EL (cell line): ENCODE measurements at regions not wholly inside any gene's neighbourhood (a gene's known extent, or its start where the extent isn't known, plus 50 kb on each side); places are given as distances from the start of the nearest gene placed in this dataset.
"Not testable (repeated sequence)": the region's sequence is repeated elsewhere in the genome, so short reads cannot be mapped to it uniquely, and the experiment has no call there.

Source experiments
- DNase-seq: peaks from one replicate; pipeline ENCODE4 v3.0.0-alpha.2; 2016

DNA sequence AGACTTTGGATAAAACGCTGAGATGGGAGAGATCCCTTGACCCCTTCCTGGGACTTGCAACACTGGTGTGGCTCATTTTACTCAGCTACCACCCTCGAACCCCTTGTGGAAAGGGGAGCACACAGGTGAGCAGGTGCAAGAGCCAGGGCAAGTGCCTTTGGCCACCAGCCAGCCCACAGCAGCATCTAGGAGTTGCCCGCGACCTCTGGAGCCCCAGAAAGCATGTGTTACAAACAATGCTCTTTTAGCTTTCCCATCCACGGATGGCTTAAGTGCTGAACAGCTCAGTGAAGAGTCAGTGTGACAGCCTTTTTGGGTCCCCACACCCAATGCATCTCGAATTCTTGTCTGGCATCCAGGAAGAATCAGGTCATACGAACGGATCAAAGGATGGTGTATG, 197.8 kb downstream of the MEMO1 start:
- no peak for DNase-seq

- peak; percentile 44 for DNase-seq
These were observed 198.6 kb downstream of the MEMO1 start for GRCh38 chr2:31812051-31812798.

DNA sequence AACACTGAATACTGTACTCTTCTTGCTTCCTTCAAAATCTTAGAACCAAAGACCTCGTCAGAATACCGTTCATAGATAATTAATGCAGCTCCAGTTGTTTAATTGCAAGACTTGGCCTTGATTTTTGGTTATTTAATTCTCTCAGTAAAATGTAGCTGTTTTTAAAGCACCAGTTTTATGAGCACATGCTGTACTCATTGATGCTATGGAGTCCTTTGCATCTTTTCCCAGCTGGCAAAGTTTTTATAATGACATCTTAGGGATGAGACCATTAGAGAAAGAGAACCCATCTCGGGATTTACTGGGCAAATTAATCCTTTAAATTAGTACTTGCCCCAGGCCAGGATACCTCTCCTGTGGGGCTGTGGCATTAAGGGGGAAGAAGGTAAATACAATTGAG, 199.3 kb downstream of the MEMO1 start:
- no peak for DNase-seq

DNA sequence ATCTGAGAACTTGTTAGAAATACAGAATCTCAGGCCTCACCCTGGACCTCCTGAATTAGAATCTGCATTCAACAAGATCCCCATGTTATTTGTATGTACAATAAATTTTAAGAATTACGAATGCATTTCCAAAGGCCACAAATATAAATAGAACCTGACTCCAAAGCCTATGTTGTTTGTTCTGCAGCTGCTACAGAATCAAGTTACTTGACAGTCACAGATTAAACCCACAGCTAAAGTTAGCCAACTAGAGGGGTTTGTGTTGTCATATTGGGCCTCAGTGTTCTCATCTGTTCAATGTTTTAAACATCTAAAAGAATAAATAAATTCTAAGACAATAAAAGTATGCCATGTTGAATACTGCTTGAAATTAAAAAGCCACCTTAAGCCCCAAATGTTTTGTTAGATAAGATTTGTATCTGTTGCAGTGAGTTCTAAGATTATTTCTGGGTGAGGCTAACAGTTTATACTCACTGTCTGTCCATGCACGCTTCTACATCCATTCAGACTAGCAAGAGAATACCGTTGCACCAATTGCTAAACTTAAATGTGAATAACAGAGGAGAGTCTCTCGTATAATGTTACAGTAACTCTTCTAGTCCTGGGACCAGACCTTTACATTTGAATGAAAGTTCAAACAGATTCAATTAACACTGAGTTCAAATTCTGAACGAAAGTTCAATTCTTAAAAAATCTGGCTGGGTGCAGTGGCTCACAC, 200.4 kb downstream of the MEMO1 start:
- no peak for DNase-seq

- DNase-seq: no peak
These were observed 205.1 kb downstream of the MEMO1 start for GRCh38 chr2:31805688-31806087.

DNA sequence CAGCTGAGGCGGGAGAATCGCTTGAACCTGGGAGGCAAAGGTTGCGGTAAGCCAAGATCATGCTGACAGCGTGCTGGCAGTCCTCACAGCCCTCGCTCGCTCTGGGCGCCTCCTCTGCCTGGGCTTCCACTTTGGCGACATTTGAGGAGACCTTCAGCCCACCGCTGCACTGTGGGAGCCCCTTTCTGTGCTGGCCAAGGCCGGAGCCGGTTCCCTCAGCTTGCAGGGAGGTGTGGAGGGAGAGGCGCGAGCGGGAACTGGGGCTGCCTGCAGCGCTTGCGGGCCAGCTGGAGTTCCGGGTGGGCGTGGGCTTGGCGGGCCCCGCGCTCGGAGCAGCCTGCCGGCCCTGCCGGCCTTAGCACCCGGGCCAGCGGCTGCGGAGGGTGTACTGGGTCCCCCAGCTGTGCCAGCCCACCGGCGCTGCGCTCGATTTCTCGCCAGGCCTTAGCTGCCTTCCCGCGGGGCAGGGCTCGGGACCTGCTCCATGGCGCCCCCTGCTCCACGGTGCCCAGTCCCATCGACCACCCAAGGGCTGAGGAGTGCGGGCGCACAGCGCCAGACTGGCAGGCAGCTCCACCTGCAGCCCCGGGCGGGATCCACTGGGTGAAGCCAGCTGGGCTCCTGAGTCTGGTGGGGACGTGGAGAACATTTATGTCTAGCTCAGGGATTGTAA, 207.2 kb downstream of the MEMO1 start:
- not testable (repeated sequence) for DNase-seq

GRCh38 chr2:31802711-31803110, 208.1 kb downstream of the MEMO1 start:
- no peak for DNase-seq

GRCh38 chr2:31799282-31799681, 211.5 kb downstream of the MEMO1 start:
- DNase-seq: not testable (repeated sequence)

- DNase-seq: no peak
These were observed 207.5 kb upstream of the SRD5A2 start for GRCh38 chr2:31788273-31788672.

GRCh38 chr2:31785876-31786275, 205.1 kb upstream of the SRD5A2 start:
- DNase-seq: no peak

- no peak for DNase-seq
These were observed 204.1 kb upstream of the SRD5A2 start for GRCh38 chr2:31784868-31785267.

GRCh38 chr2:31783446-31784091, 202.8 kb upstream of the SRD5A2 start:
- DNase-seq: not testable (repeated sequence)

DNA sequence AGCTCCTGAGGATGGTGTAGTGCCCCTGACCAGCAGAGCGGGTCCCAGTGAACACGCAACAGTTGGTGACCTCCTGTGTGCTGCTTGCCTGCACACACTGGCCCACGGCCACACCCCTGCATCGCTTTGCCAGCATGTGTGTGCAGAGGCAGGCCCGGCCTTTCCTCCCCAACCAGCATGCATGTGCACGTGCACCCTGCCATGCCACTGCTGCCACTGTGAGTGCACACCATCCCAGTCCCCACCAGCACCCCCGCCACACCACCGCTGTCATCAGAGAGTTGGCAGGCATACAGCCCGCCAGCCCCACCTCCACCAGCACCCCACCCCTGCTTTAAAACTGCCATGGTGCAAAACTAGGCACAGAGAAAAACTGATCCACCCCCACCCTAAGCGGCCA, 197.4 kb upstream of the SRD5A2 start:
- DNase-seq: no peak

DNA sequence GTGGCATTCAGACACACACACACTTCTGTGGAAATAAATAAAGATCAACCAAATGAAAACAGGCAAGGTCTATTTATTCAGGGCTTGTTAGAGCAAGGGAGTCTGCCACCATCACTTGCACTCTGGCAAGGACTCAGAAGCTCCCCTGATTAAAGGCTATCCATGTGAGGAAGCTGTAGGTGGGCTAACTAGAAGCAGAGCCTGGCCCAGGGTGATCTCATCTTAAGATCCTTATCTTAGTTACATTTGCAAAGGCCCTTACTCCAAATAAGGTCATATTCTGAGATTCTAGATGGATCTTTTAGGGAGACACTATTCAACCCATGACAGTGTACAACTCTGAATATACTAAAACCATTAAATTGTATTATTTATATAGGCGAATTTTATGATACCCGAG, 190.0 kb upstream of the SRD5A2 start:
- no peak for DNase-seq

- no peak for DNase-seq
These were observed 184.6 kb upstream of the SRD5A2 start for GRCh38 chr2:31765078-31765945.

DNA sequence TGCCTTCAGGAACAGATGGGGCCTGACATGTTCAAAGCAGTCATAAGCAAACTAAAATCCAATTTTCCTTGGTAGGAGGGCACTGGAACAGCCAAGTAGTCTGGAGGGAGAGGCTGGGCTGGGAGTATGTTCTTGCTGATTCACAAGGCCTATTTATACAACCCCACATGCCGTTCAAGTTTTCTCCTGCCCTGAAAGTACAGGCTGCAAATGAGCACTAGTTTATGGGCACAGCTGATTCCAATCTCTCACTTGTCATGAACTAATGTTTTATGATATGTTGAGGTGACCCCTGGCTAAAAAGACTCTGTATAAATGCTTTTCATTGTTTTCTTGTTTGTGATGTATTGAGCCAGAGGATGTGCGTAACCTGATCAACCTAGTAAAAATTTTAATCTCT, 183.4 kb upstream of the SRD5A2 start:
- no peak for DNase-seq

DNA sequence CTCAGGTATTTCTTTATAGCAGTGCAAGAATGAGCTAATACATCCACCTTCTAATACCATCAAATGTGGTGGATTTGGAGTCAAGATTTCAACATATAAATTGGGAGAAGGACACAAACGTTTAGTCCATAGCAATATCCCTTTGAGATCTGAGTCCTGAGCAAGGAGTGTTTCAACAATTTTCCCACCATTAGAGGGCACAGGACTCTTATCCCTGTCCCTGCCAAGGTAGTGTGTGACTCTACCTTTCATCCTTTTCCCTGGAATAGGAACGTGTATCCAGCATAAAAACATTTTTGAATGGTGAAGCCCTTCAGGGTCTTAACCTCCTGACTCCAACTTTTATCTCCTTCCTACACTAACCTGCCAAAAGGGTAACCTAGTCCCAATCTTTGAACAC, 181.3 kb upstream of the SRD5A2 start:
- DNase-seq: no peak

GRCh38 chr2:31757351-31757750, 176.6 kb upstream of the SRD5A2 start:
- DNase-seq: not testable (repeated sequence)

- not testable (repeated sequence) for DNase-seq
These were observed 168.0 kb upstream of the SRD5A2 start for GRCh38 chr2:31748746-31749145.

GRCh38 chr2:31748041-31748440, 167.3 kb upstream of the SRD5A2 start:
- DNase-seq: no peak

- no peak for DNase-seq
These were observed 158.4 kb upstream of the SRD5A2 start for GRCh38 chr2:31739161-31739560.

DNA sequence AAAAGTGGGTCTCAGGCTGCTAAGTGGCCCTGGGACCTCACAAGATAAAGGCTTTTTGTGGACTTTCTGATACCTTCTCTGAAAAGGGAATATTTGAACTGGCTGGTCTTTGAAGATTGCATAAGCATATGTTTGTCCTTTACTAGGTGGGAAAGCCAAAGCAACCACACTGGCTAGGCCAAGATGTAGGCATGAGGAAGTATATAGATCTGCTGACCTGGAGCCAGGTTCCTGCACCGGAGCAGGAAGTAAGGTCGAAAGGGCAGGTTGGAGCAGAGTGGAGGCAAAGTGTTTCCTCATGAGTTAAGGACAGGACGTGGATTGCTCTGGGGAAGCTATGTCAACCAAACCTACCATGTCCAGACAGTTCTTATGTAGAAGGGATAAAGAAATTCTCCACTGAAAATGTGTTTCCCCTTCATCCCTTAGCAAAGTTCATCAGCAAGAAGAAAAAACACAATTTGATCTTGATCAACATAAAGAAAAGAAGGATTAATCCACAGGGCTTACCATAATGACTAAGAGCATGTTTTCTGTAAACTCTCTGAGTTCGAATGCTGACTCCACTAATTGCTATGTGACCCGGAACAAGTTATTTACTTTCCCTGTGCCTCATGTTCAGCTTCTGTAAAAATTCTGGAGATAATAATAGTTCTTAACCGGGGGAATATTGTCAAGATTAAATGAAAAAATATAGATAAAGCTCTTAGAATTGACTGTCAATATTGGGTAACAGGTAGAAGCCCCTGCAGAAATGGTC, 156.1 kb upstream of the SRD5A2 start:
- no peak for DNase-seq
